GM19043 (cell line): ENCODE measurements at regions not wholly inside any gene's neighbourhood (a gene's known extent, or its start where the extent isn't known, plus 50 kb on each side); places are given as distances from the start of the nearest gene placed in this dataset.
"Not testable (repeated sequence)": the region's sequence is repeated elsewhere in the genome, so short reads cannot be mapped to it uniquely, and the experiment has no call there.

Experiments used
- ATAC-seq: cut with Tn5 transposase; IDR thresholded peaks from one replicate; pipeline ENCODE4 v1.9.1; 2021; ENCODE audit warnings: low read depth; ENCODE audit not compliant: unreplicated experiment

DNA sequence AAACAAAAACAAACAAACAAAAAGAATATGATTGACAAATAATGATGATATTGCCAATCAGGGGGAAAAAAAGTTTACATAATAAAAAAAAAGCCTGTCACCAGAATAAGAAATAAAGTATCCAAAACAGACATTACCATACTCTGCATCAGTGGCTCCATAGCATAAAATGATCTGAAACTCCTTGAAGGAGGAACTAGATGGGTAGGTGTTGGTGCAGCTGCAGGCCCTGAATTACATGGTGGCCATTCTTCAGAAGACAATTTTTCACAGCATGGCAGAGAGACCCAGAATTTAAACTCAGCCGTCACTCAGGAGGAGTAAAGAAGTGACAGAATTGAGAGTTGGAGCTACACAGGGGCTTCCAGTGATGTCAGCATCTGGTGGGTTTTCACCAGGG is 60.2 kb downstream of the GLUL start:
- no peak for ATAC-seq

DNA sequence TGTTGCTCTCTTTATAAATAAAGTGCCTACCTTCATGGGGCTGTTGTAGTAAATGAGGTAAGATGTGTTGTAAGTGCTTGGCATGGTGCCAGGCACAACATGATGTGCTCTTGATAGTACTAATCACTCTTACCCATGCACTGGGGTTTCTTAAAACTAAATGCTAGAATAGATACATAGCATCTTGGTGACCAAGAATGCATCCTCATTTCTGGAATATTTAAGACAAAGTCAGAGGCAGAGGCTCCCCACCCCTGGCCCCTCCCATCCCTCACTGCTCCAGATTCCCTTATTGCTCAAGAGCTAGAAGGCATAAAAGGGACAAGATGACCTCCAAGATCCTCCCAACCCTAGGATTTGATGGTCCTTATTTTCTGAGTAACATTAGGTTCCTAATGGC is 61.3 kb downstream of the GLUL start:
- ATAC-seq: no peak

DNA sequence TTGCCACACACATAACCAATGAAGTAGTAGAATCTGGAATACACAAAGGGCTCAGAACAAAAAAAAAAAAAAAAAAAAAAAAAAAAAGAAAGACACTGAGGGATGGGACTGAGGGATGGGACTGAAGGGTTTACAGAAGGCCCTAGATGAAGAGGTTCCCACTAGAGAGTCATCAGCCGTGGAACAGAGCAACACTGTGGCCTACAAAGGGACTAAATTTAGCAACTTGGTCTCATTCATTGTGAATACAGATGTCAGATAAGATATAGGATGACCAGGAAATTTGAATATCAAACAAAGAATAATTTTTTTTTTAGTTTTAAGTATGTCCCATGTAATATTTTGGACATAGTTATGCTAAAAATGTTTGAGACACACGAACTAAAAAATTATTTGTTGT is 62.1 kb downstream of the GLUL start:
- no peak for ATAC-seq

DNA sequence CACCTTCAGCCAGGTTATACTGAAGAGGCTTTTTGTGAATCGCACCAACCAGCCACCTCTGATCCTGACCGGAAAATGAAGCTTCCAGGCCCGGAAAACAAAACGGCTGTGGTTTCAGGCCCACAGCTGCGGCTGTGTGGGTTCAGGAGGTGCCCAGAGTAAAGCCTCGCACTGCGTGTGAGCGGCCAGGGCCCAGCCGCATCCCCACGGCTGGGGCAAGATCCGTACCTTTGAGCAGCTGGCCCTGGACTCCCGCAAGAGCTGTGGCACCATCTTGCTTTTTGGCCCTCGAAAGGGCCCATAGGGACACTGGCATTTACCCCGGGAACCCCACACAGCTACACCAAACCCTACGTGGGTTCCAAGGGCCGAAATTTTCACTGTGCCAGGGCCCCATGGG is 63.0 kb downstream of the GLUL start:
- ATAC-seq: no peak

DNA sequence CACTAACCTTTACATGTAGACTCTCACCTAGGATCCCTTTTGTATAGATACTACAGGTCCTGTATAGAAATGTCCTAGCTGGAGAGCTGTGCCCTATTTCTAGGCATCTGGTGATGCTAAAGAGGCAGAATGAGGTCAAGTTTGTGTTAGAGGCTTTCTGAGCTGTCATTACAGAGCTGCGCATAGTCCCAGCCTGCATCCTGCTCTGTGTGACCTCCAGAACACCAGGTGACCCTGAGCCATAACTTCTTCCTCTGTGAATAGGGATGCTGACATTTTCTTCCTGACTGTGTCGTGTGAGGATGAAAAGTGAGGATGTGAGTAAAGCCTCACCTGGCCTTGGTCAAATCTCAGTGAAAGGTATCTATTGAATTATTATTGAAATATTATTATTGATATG is 66.3 kb downstream of the GLUL start:
- ATAC-seq: no peak

DNA sequence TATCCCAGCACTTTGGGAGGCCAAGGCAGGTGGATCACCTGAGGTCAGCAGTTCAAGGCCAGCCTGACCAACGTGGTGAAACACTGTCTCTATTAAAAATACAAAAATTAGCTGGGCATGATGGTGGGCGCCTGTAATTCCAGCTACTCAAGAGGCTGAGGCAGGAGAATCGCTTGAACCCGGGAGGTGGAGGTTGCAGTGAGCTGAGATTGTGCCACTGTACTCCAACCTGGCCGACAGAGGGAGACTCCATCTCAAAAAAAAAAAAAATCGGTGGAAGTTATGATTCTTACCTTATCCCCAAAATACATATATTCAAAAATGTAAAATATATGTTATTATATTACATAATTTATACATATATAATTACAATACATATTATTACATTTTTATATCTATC is 70.1 kb downstream of the GLUL start:
- not testable (repeated sequence) for ATAC-seq

DNA sequence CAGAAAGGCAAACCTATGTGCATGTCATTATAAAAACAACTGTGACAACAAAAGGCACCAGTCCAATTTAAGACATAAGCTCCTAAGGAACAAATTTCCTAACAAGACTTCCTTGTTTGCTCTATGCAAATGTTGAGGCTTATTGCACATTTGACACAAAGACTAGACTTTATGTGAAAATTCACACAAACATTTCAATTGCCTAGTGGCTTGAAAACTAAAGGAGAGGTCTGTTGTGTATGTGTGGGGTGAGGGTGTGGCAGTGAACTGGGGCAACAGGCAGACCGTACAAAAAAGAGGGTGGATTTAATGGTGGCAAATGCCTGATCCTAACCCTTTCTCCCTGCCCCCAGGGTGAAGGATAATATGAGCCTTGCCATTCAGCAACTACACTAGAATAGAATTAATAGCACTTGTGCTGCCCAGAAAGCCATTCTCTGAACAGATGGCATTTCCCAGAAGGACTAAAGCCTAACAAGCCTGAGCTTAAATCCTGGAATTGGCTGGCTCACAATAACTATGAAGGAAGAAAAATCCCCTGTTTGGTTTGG is 73.9 kb downstream of the GLUL start:
- no peak for ATAC-seq

DNA sequence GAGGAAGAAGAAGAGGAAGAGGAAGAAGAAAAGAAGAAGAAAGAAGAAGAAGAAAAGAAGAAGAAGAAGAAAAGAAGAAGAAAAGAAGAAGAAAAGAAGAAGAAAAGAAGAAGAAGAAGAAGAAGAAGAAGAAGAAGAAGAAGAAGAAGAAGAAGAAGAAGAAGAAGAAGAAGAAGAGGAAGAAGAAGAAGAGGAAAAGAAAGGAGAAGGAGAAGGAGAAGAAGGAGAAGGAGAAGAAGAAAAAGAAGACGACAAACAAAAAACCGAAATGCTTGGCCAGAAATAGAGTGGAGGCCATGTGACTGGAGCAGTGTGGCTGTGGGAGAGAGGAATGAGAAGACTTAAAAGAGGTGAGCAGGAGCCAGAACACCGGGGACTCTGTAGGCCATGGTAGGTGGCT is 75.1 kb downstream of the GLUL start:
- ATAC-seq: not testable (repeated sequence)

DNA sequence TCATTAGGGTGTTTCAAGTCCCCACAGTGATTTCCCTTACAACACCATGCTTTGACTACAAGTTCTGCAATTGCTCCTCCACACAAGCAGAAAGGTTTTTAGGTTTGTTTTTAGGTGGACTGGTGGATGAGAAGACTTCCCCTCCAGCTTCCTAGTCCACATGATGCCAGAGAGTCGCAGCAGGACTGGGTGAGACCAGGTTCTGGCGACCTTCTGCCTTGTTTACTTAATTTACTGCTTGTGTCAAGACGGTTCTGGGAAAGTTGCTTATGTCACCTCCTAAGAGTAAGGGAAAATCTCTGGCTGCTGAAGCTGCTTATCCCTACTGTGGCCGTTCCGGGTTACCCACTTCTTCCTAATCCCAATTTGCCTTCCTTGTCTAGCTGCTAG is 76.4 kb downstream of the GLUL start:
- no peak for ATAC-seq

DNA sequence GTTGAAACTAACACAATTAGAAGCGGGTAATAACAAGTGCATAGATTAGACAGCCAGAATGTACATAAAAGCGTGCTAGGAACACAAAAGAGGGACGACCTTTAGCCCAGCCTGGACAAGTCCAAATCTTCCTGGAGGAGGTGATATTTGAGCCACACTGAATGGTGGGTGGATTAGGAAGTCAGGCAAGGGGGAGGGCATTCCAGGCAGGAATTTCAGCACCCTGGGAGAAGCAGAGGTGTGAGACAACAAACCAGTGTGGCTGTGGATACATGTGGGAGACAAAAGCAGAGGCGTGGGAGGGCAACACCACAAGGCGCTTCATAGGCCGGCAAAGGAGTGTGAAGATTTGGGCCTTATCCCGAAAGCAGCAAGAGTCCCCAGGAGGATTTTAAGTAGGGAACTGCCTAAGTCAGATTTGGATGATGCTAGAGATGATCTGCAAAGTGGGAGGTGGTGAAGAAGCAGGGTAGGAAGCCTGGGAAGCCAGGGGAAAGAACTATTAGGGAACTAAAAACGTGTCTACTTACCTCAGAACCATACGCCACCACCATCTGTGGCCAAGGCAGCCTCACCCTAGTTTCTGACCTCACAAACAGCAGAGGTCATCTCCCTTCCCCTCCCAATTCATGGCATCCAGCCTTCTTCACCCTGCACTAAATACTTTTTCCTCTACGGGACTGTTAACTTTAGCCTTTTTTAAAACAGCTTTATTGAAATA is 81.8 kb downstream of the GLUL start:
- ATAC-seq: no peak

DNA sequence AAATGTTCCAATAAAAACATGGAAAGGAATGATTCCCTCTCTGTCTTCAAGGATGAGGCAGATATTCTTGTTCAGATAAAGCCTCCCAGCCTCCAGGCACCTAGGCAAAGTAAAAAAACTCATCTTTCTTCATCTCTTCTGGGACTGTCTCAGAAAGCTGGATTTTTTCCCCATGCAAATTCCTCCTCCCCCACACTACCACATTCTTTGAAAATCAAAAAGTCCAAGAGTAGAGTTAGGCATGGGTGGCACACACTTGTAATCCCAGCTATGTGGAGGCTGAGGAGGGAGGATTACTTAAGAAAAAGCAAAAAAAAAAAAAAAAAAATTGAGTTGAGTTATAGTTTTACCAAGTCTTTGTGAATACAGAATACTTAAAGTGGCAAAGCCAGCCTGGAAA is 82.8 kb downstream of the GLUL start:
- no peak for ATAC-seq

DNA sequence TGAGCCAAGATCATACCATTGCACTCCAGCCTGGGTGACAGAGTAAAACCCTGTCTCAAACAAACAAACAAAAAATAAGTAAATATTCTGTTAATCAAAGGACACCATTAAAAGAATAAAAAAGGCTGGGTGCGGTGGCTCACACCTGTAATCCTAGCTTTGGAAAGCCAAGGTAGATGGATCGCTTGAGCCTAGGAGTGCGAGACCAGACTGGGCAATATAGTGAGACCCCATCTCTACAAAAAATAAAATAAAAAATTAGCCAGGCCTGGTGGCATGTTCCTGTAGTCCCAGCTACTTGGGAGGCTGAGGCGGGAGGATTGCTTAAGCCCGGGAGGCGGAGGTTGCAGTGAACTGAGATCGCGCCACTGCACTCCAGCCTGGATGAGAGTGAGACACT is 84.1 kb downstream of the GLUL start:
- not testable (repeated sequence) for ATAC-seq

DNA sequence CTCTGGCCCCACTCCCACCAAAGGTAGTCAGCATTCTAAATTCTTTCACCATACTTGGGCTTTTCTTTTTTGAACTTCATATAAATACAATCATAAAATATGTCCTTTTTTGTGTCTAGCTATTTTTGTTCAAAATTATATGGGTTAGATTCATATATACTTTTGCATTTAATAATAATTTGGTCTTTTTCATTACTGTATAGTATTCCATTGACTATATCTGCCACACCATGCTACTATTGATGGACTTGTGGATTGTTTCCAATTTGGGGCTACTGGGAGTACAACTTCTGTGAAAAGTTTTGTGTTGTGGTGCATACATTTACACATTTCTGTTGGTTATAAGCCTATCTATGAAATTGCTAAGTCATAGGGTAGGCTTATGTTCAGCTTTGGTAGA is 85.7 kb downstream of the GLUL start:
- no peak for ATAC-seq

DNA sequence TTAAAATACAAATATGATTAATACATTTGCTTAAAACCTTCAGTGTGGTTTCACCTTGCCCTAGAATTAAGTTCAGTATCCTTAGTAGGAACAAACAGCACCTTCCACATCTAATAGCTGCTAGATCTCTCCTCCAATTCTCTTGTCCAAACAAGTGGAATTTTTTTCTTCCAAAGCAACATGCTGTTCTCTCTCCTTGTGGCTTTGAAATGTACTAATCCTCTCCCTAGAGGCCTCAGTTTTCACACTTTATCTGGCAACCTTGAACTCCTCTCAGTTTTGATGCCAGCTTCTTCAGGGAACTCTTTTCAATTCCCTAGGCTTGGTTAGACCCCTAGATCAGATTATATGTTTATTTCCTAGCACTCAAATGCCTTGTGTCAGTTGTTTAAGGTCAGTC is 87.0 kb downstream of the GLUL start:
- ATAC-seq: no peak

DNA sequence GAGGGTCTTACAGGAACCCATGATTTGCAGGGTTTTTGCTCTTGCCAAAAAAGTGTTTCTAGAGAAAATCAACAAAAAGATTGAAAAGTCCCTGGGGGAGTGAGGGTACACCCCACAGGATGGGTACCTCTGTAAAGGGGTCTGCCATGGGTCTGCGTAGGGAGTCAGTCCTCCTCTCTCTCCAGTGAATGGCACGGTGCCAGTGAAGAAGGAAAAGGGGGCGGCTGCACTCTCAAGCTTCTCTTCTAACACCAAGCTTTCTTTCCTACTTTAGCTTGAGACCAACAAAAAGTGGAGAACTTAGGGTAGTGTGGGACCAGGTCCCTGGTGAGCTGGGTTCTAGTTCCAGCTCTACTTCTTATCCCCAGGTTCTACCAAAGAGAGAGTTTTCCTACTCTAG is 87.4 kb downstream of the GLUL start:
- ATAC-seq: no peak

DNA sequence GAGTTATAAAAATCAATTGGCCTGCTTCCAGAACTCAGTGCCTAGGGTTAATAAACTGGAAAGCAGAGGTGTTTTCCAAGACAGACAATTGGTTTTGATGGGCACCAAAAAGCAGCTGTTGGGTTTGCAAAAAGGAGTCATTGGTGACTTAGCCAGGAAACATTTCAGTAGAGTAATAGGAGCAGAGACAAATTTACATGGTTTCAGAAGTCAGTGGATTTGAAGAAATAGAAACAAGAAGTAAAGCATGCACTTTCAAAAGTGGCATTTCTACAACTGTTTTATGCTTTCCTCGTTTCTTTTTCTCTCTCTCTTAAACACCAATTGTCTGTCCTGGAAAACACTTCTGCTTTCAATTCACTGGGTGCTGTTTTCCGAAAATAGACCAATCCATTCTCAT is 87.8 kb downstream of the GLUL start:
- peak; percentile 63 for ATAC-seq

DNA sequence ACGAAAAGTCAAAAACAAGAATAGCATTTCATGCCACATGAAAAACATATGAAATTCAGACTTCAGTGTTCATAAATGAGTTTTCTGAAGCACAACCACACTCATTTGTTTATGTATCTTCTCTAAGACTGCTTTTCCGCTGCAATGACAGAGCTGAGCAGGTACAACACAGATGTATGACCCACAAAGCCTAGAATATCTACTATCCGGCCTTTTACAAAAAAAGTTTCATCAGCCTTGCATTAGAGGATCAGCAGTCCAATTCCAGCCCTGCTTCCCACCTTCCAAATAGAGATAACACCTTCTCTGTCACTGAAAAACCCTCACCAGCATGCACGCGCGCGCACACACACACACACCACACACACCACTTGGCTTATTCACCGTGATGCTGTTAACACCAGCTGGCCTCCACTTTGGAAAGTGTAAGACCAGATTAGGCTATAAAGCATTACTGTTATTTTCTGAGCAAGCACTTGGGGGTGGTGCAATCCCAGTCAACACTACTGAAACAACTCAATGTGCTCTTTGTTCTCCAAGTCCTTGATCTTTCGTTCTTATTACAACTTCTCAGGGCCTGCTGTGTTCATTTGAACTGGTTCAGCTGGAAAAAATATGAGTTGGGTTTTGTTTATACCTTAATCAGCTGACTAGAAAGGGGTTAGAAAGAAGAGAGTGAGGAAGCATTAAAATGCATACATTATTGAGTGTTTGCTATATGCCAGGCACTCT is 90.0 kb downstream of the GLUL start:
- ATAC-seq: no peak

DNA sequence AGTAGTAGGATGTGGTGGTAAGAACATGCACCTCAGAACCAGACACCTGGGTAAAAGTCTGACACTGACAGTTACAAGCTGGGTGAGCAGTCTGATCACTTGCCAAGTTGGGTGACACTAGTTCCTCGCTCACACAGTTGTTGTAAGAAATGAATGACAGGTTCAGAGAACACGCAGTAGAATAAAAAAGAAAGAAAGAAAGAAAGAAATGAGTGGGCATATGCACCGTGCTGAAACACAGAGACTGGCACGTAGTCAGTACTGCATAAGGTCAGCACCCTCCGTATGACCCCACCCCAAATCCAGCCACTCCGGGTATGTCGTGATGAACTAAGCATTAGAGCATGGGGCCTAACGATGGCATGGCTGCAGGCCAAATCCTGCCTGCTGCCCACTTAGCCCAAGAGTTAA is 90.6 kb downstream of the GLUL start:
- ATAC-seq: no peak

DNA sequence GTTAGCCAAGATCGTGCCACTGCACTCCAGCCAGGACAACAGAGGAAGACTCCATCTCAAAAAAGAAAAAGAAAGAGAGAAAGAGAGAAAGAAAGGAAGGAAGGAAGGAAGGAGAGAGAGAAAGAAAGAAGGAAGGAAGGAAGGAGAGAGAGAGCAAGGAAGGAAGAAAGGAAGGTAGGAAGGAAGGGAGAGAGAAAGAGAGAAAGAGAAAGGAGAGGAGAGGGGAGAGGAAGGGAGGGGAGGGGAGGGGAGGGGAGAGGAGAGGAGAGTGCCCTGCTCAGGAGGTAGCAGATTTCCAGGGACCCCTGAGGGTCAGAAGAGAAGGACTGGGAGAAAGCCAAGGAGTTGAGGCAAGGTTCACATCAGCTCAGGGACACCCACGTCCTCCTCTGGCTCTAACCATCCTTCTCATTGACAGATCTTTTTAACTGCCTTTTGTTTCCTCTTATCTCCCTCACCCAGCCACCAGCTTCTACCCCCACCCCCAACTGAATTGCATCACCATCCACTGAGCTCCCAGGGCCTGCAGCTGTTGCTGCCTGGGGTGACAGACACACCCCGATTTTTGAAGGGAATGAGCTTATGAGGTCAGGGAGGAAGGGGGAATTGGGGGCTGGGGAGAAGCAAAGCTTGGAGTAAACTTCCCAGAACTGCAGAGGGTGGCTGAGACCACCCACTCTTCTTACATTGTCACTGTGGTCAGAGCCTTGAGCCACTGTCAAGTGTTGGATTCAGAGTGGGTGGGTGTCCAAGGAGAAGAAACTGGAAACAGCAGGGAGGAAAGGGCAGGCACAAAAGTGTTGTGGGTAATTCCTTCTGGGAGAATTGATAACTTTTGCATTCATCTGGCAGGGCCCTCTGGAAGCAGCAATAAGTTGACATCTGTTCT is 91.6 kb downstream of the GLUL start:
- no peak for ATAC-seq

DNA sequence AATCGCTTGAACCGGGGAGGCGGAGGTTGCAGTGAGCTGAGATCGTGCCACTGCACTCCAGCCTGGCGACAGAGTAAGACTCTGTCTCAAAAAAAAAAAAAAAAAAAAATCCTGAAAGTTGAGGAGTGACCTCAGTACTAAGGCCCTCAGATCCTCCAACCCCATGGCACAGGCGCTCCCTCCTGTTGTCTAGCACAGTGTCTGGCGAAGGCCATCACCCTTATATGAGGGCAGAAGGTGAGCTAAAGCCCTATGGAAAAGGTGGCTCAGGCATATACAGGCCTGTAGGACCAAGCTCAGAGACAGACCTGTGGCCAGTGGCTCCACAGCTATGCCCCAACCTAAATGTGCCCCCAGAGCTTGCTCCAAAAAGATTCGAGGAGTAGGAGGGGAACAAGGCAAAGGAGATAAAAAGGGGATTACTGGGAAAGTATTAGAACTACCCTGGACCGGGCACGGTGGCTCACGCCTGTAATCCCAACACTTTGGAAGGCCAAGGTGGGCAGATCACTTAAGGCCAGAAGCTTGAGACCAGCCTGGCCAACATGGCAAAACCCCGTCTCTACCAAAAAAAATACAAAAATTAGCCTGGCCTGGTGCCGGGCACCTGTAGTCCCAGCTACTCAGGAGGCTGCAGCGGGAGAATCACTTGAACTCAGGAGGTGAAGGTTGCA is 92.4 kb downstream of the GLUL start:
- ATAC-seq: not testable (repeated sequence)

DNA sequence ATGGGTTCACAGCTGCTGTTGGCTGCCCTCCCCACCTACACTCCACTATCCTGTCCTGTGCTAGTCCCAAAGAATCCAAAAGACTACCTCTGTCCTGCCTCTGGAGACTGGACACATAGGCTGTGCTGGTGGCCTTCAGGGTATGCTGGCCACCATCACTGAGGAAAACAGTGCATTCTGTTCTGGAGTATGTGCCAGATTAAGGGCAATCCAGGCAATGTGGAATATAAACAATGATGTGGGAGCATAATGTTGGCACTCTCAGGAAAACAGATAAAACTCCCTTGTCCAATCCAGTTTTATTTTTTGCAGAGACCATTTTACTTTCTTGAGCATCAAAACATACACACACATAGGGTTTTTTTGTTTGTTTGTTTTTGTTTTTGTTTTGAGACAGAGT is 94.3 kb downstream of the GLUL start:
- no peak for ATAC-seq
